Stomach (tissue), 4 donors: ENCODE measurements at regions not wholly inside any gene's neighbourhood (a gene's known extent, or its start where the extent isn't known, plus 50 kb on each side); places are given as distances from the start of the nearest gene placed in this dataset.

Experiments
- EP300 ChIP-seq: sonication (generic); formaldehyde crosslinking; IDR thresholded peaks from one replicate; pipeline ENCODE4 v1.6.1; 2017; ENCODE audit warnings: antibody characterized with exemption
- POLR2A ChIP-seq, 4 donors: fragments of 450-650 bp; IDR thresholded peaks; one replicate each; pipeline ENCODE4 v1.6.1; 2016; ENCODE audit warnings: antibody characterized with exemption in 4 of 4, control low read depth in 2 of 4, mild to moderate bottlenecking in 1 of 4, moderate library complexity in 1 of 4
- POLR2AphosphoS5 ChIP-seq, 3 donors: sonication (generic); formaldehyde crosslinking; IDR thresholded peaks; one replicate each; pipeline ENCODE4 v1.6.1; 2016; ENCODE audit warnings: antibody characterized with exemption in 3 of 3
- TF ChIP-seq, protein P1 (sequence below), 7 experiments: fragments of 450-650 bp in 4 of 7; fragments of 200-600 bp in 3 of 7; sonication (generic) in 3 of 7; IDR thresholded peaks; one replicate each; pipeline ENCODE4 v1.5.1; 2016 to 2019; ENCODE audit warnings: antibody characterized with exemption in 7 of 7, control low read depth in 2 of 7, mild to moderate bottlenecking in 1 of 7

DNA sequence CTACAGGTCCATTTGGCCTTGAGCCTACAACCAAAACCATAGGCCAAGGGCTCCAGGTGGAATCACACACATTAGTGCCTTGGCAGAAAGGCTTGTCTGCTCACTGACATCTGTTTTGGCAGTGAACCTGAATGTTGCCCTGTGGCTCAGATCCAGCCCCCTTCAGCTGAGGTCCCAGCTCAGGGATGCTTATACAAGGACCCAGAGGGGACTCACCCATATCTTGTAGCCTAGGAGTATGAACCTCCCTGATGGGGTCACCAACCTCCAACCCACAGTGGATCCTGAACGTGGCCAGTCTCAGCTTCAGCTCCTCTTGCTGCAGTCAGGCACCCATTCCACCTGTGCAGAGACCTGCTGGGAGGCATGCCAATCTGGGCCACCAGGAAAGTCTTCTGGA is 50.8 kb upstream of the HMX1 start:
- TF ChIP-seq, protein P1, sequence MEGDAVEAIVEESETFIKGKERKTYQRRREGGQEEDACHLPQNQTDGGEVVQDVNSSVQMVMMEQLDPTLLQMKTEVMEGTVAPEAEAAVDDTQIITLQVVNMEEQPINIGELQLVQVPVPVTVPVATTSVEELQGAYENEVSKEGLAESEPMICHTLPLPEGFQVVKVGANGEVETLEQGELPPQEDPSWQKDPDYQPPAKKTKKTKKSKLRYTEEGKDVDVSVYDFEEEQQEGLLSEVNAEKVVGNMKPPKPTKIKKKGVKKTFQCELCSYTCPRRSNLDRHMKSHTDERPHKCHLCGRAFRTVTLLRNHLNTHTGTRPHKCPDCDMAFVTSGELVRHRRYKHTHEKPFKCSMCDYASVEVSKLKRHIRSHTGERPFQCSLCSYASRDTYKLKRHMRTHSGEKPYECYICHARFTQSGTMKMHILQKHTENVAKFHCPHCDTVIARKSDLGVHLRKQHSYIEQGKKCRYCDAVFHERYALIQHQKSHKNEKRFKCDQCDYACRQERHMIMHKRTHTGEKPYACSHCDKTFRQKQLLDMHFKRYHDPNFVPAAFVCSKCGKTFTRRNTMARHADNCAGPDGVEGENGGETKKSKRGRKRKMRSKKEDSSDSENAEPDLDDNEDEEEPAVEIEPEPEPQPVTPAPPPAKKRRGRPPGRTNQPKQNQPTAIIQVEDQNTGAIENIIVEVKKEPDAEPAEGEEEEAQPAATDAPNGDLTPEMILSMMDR (IDR thresholded peaks at IDR 0.05) = no peak
- TF ChIP-seq EP300 = no peak
- no peak for TF ChIP-seq POLR2AphosphoS5 (IDR thresholded peaks at IDR 0.05)
- no peak for TF ChIP-seq POLR2A (IDR thresholded peaks at IDR 0.05)
